K562 (cell line): ENCODE measurements at regions not wholly inside any gene's neighbourhood (a gene's known extent, or its start where the extent isn't known, plus 50 kb on each side); places are given as distances from the start of the nearest gene placed in this dataset.

Experiments used
- ATAC-seq: fragments of 200-7000 bp; cut with Tn5 transposase; 3 replicates; pipeline ENCODE4 v1.9.1; 2020; ENCODE audit warnings: moderate library complexity
- BruUV-seq: library from RNA; stranded (reverse); fragments of 400-500 nt; replicated peaks from 2 replicates; lab custom pipeline; 2021; lab: Mats Ljungman, UMichigan
- CTCF ChIA-PET: fragments of 300-600 bp; formaldehyde crosslinking; extraction: SDS; loops from one replicate; lab custom pipeline; 2021; ENCODE audit warnings: low intra/inter-chr PET ratio; lab: Yijun Ruan, JAX
- POLR2A ChIA-PET: fragments of 300-600, 350-650 bp; sonication (Branson Sonifier 250); formaldehyde crosslinking; extraction: SDS; loops from one replicate; lab custom pipeline; 2021; ENCODE audit warnings: antibody characterized with exemption, inconsistent platforms; lab: Yijun Ruan, JAX
- DNase-seq, 4 experiments: peaks; one replicate each; pipeline versions ENCODE4 v3.0.0 to v3.0.0-alpha.2; 2011 to 2018; ENCODE audit warnings: low spot score in 3 of 4, mixed read lengths in 3 of 4; ENCODE audit errors: extremely low read depth in 1 of 4
- FAIRE-seq: peaks from 2 replicates; lab custom pipeline; 2011; peaks lifted over from hg19 to GRCh38; lab: Jason Lieb, UNC
- H2AFZ ChIP-seq: 2 replicates; pipeline ENCODE4 v1.6.0; 2011; ENCODE audit warnings: low read depth, low read length, control low read depth, inconsistent platforms
- H3K27ac ChIP-seq: fragments of 200-600 bp; 3 replicates; pipeline ENCODE4 v1.8.0; 2011; ENCODE audit warnings: low read depth, mild to moderate bottlenecking, control low read depth, inconsistent platforms, low read length, moderate library complexity, mixed read lengths; ENCODE audit errors: extremely low read depth
- H3K27me3 ChIP-seq, 2 experiments: fragments of 300-600 bp in 1 of 2; 2 replicates in 1 of 2; 3 replicates in 1 of 2; pipeline versions ENCODE4 v1.6.0 to v1.8.0; 2011; ENCODE audit warnings: inconsistent platforms in 2 of 2, low read length in 2 of 2, mild to moderate bottlenecking in 1 of 2, mixed read lengths in 1 of 2, moderate library complexity in 1 of 2; ENCODE audit not compliant: control insufficient read depth in 2 of 2, insufficient read depth in 2 of 2
- H3K36me3 ChIP-seq: fragments of 300-600 bp; 3 replicates; pipeline ENCODE4 v1.8.0; 2011; ENCODE audit warnings: mild to moderate bottlenecking, low read length, inconsistent platforms; ENCODE audit not compliant: control insufficient read depth, insufficient read depth
- H3K4me1 ChIP-seq, 2 experiments: fragments of 200-600 bp in 1 of 2; replicated peaks in 1 of 2; 2 replicates in 1 of 2; 3 replicates in 1 of 2; pipeline versions ENCODE4 v1.5.1 to v1.8.0; 2011; ENCODE audit warnings: inconsistent platforms in 2 of 2, low read length in 2 of 2, mild to moderate bottlenecking in 1 of 2, mixed read lengths in 1 of 2, moderate library complexity in 1 of 2; ENCODE audit not compliant: control insufficient read depth in 2 of 2, insufficient read depth in 2 of 2
- H3K4me2 ChIP-seq: 2 replicates; pipeline ENCODE4 v1.6.1; 2011; ENCODE audit warnings: low read length, control low read depth, inconsistent platforms, mixed read lengths; ENCODE audit not compliant: insufficient read depth
- H3K4me3 ChIP-seq: fragments of 200-600 bp; sonication (generic), shearing (Covaris generic); 2 replicates; pipeline ENCODE4 v1.5.1; 2016; ENCODE audit warnings: control low read depth, inconsistent platforms
- H3K79me2 ChIP-seq: fragments of 200-600 bp; 3 replicates; pipeline ENCODE4 v1.8.0; 2011; ENCODE audit warnings: low read length, inconsistent platforms; ENCODE audit not compliant: control insufficient read depth, insufficient read depth
- H3K9ac ChIP-seq, 2 experiments: 2 replicates each; pipeline versions ENCODE4 v1.6.0 to v1.6.1; 2011; ENCODE audit warnings: low read depth in 2 of 2, low read length in 2 of 2, control low read depth in 1 of 2, inconsistent platforms in 1 of 2, mild to moderate bottlenecking in 1 of 2, mixed read lengths in 1 of 2; ENCODE audit not compliant: insufficient read depth in 1 of 2
- H3K9me1 ChIP-seq: one replicate; pipeline ENCODE4 v1.6.0; 2011; ENCODE audit warnings: inconsistent platforms, mild to moderate bottlenecking, low read length, moderate library complexity; ENCODE audit not compliant: control insufficient read depth, insufficient read depth
- H3K9me3 ChIP-seq: replicated peaks from 2 replicates; pipeline ENCODE4 v1.5.1; 2011; ENCODE audit warnings: low read depth, low read length, inconsistent platforms; ENCODE audit not compliant: control insufficient read depth, insufficient read depth
- H4K20me1 ChIP-seq: replicated peaks from 2 replicates; pipeline ENCODE4 v1.6.1; 2011; ENCODE audit warnings: low read length, inconsistent platforms, mixed read lengths; ENCODE audit not compliant: control insufficient read depth, insufficient read depth
- DNMT1 ChIP-seq: fragments of 450-650 bp; IDR thresholded peaks from 2 replicates; pipeline ENCODE4 v1.6.1; 2016; ENCODE audit warnings: antibody characterized with exemption, mild to moderate bottlenecking
- FOXM1 ChIP-seq, 2 experiments: fragments of 450-650 bp in 1 of 2; sonication (generic) in 1 of 2; formaldehyde crosslinking in 1 of 2; IDR thresholded peaks; 2 replicates each; pipeline versions ENCODE4 v1.6.1 to v1.9.0; 2017 to 2022; ENCODE audit warnings: low read depth in 2 of 2, mild to moderate bottlenecking in 2 of 2, missing genetic modification reagents in 1 of 2, moderate library complexity in 1 of 2
- MTF1 ChIP-seq: fragments of 250-450 bp; sonication (Bioruptor Pico); IDR thresholded peaks from 2 replicates; pipeline ENCODE4 v1.9.0; 2021; ENCODE audit warnings: moderate library complexity, mild to moderate bottlenecking, inconsistent platforms, borderline replicate concordance
- NONO ChIP-seq, 2 experiments: fragments of 200-400 bp in 1 of 2; fragments of 450-650 bp in 1 of 2; formaldehyde crosslinking in 1 of 2; IDR thresholded peaks; 2 replicates each; pipeline ENCODE4 v1.6.1; 2017; ENCODE audit warnings: low read depth in 2 of 2, mild to moderate bottlenecking in 2 of 2, moderate library complexity in 2 of 2, low read length in 1 of 2
- PPARD ChIP-seq: fragments of 250-450 bp; sonication (Bioruptor Pico); IDR thresholded peaks from 2 replicates; pipeline ENCODE4 v1.8.0; 2022; ENCODE audit warnings: inconsistent platforms, mild to moderate bottlenecking, moderate library complexity
- RBM39 ChIP-seq: fragments of 200-400 bp; formaldehyde crosslinking; optimal IDR thresholded peaks from 2 replicates; pipeline ENCODE3; 2018; ENCODE audit warnings: low read depth, low read length
- RUNX1 ChIP-seq: sonication (generic); IDR thresholded peaks from 2 replicates; pipeline ENCODE4 v1.6.1; 2016; ENCODE audit warnings: antibody characterized with exemption, low read depth
- SRSF3 ChIP-seq: fragments of 200-400 bp; formaldehyde crosslinking; IDR thresholded peaks from 2 replicates; pipeline ENCODE4 v1.6.1; 2016; ENCODE audit warnings: mild to moderate bottlenecking, low read length, moderate library complexity; ENCODE audit not compliant: insufficient read depth
- TARDBP ChIP-seq: fragments of 450-650 bp; IDR thresholded peaks from 2 replicates; pipeline ENCODE4 v1.6.1; 2016
- ZNF644 ChIP-seq: fragments of 200-800 bp; sonication (Bioruptor generic); IDR thresholded peaks from 2 replicates; pipeline ENCODE4 v1.6.1; 2016; ENCODE audit warnings: low read depth, missing genetic modification characterization, missing compliant biosample characterization
- ZNF780A ChIP-seq: fragments of 250-450 bp; sonication (Bioruptor Pico); IDR thresholded peaks from 2 replicates; pipeline ENCODE4 v1.5.0; 2021; ENCODE audit warnings: mild to moderate bottlenecking
- WGBS: fragments of 100-300 bp; shearing (Covaris generic); methylation state at CpG from one replicate; pipeline ENCODE4 v1.1.6; 2016; ENCODE audit warnings: low coverage, mixed read lengths; ENCODE audit not compliant: insufficient coverage; ENCODE audit errors: missing lambda C conversion rate; 5-methylcytosine and 5-hydroxymethylcytosine counted together
- in situ Hi-C: fragments of 300-500 bp; cut with MboI; formaldehyde crosslinking; loops from 4 replicates; pipeline ENCODE4 v1.15.0; 2018; ENCODE audit warnings: inconsistent platforms, mixed read lengths
- intact Hi-C: fragments of 100-400 bp; cut with micrococcal nuclease; formaldehyde crosslinking; loops from 2 replicates; pipeline ENCODE4 v1.14.2; 2022
- TF ChIP-seq, protein P1 (sequence below), 2 experiments: fragments of 450-650 bp; formaldehyde crosslinking in 1 of 2; IDR thresholded peaks; 2 replicates each; pipeline versions ENCODE4 v1.4.0 to v1.6.1; 2014 to 2020; ENCODE audit warnings: mild to moderate bottlenecking in 2 of 2, borderline replicate concordance in 1 of 2, low read depth in 1 of 2
- TF ChIP-seq, protein P2 (sequence below): fragments of 250-450 bp; sonication (Bioruptor Pico); IDR thresholded peaks from 2 replicates; pipeline ENCODE4 v1.6.1; 2021; ENCODE audit warnings: mild to moderate bottlenecking
- TF ChIP-seq, protein P3 (sequence below): fragments of 200-800 bp; sonication (Bioruptor generic); IDR thresholded peaks from 2 replicates; pipeline ENCODE4 v1.6.1; 2017; ENCODE audit warnings: missing genetic modification characterization, missing compliant biosample characterization

DNA sequence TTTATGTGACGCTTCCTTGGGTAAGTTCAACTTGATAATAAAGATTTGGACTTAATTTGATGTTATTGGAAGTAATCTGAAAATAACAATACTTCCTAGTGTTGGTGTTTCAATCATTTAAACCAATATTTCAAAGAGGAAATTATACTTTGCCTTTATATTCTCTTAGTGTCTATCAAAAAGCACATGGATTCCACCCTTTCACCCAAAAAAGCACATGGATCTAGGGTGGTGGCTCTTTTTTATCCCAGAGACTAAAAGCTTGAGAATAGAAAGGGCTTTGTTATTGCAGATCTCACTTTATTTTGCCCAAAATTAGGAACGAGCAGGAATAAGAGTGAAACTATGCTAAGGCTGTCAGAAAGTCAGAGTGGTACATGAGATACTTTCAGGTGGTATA, 75.1 kb upstream of the RASGEF1B start:
- Histone ChIP-seq H3K36me3 (no peaks in the 10 kb centered on the region), H3K27ac (no peak overlapping the region), H3K79me2 (no peaks in the 10 kb centered on the region), H3K27me3 (peaks cover 0 to 4% of the 10 kb centered on the region in 2 experiments; a peak in 2 of 5 replicates), H3K9me3 (no peaks in the 10 kb centered on the region), H3K4me3 (no peak overlapping the region), H3K9me1 (no peaks in the 10 kb centered on the region), H3K4me1 (no peaks in the 10 kb centered on the region), H3K4me2 (no peak overlapping the region), H4K20me1 (no peaks in the 10 kb centered on the region), H2AFZ (no peak overlapping the region), H3K9ac (no peak overlapping the region)
- no TSS peak for BruUV-seq
- FAIRE-seq, result no peak
- intact Hi-C loops (no loop called here), in situ Hi-C loops (no loop called here)
- ChIA-PET POLR2A (no interaction called here), CTCF (no interaction called here)
- no peak for ATAC-seq
- DNase-seq, result no peak
- 0% methylated on average over 2 of the region's 2 CpGs for WGBS
- TF ChIP-seq, protein P1, sequence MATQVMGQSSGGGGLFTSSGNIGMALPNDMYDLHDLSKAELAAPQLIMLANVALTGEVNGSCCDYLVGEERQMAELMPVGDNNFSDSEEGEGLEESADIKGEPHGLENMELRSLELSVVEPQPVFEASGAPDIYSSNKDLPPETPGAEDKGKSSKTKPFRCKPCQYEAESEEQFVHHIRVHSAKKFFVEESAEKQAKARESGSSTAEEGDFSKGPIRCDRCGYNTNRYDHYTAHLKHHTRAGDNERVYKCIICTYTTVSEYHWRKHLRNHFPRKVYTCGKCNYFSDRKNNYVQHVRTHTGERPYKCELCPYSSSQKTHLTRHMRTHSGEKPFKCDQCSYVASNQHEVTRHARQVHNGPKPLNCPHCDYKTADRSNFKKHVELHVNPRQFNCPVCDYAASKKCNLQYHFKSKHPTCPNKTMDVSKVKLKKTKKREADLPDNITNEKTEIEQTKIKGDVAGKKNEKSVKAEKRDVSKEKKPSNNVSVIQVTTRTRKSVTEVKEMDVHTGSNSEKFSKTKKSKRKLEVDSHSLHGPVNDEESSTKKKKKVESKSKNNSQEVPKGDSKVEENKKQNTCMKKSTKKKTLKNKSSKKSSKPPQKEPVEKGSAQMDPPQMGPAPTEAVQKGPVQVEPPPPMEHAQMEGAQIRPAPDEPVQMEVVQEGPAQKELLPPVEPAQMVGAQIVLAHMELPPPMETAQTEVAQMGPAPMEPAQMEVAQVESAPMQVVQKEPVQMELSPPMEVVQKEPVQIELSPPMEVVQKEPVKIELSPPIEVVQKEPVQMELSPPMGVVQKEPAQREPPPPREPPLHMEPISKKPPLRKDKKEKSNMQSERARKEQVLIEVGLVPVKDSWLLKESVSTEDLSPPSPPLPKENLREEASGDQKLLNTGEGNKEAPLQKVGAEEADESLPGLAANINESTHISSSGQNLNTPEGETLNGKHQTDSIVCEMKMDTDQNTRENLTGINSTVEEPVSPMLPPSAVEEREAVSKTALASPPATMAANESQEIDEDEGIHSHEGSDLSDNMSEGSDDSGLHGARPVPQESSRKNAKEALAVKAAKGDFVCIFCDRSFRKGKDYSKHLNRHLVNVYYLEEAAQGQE (IDR thresholded peaks at IDR 0.05; ENCODE audit: borderline replicate concordance), result no peak
- TF ChIP-seq, protein P1 (CRISPR knock-in tag; IDR thresholded peaks at IDR 0.05; ENCODE audit: low read depth), result no peak
- TF ChIP-seq RBM39, result no peak
- TF ChIP-seq MTF1 (CRISPR knock-in tag), result no peak
- no peak for TF ChIP-seq ZNF644 (tag)
- TF ChIP-seq DNMT1, result no peak
- TF ChIP-seq SRSF3, result no peak
- TF ChIP-seq FOXM1 (IDR thresholded peaks at IDR 0.05; ENCODE audit: low read depth), result no peak
- no peak for TF ChIP-seq FOXM1 (CRISPR knock-in tag; IDR thresholded peaks at IDR 0.05; ENCODE audit: low read depth)
- no peak for TF ChIP-seq PPARD (CRISPR knock-in tag)
- TF ChIP-seq RUNX1, result no peak
- TF ChIP-seq, protein P2, sequence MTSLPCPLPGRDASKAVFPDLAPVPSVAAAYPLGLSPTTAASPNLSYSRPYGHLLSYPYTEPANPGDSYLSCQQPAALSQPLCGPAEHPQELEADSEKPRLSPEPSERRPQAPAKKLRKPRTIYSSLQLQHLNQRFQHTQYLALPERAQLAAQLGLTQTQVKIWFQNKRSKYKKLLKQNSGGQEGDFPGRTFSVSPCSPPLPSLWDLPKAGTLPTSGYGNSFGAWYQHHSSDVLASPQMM (CRISPR knock-in tag), result no peak
- no peak for TF ChIP-seq NONO (IDR thresholded peaks at IDR 0.05; ENCODE audit: low read depth in 2 of 2, low read length in 1 of 2)
- TF ChIP-seq TARDBP, result no peak
- TF ChIP-seq, protein P3, sequence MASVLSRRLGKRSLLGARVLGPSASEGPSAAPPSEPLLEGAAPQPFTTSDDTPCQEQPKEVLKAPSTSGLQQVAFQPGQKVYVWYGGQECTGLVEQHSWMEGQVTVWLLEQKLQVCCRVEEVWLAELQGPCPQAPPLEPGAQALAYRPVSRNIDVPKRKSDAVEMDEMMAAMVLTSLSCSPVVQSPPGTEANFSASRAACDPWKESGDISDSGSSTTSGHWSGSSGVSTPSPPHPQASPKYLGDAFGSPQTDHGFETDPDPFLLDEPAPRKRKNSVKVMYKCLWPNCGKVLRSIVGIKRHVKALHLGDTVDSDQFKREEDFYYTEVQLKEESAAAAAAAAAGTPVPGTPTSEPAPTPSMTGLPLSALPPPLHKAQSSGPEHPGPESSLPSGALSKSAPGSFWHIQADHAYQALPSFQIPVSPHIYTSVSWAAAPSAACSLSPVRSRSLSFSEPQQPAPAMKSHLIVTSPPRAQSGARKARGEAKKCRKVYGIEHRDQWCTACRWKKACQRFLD (CRISPR knock-in tag), result no peak
- TF ChIP-seq ZNF780A (CRISPR knock-in tag), result no peak
